ENCODE measurements at regions not wholly inside any gene's neighbourhood (a gene's known extent, or its start where the extent isn't known, plus 50 kb on each side); places are given as distances from the start of the nearest gene placed in this dataset.
A peak's percentile ranks its signal among the peaks of the same experiment; 100 is the strongest.

GRCh38 chr6:169052462-169052861 lies 201.2 kb downstream of the THBS2 start:
- Mint-ChIP-seq H3K27me3 (peaks cover 28% of the 10 kb centered on the region), H3K36me3 (ENCODE audit: low read depth) (no peaks in the 10 kb centered on the region), H3K27ac (no peak overlapping the region), H3K4me1 (no peaks in the 10 kb centered on the region), H3K4me3 (no peak overlapping the region)
- no peaks in the 10 kb centered on the region for H3K9me3 ChIP-seq (ENCODE audit: control insufficient read depth, low read length, poor library complexity, severe bottlenecking)
- ATAC-seq (no peak), DNase-seq (no peak)

- peaks cover 39% of the 10 kb centered on the region for H3K27me3 Mint-ChIP-seq
- ATAC-seq (no peak), DNase-seq (no peak)
- no peaks in the 10 kb centered on the region for H3K36me3 Mint-ChIP-seq (ENCODE audit: low read depth)
- H3K4me1 Mint-ChIP-seq: no peaks in the 10 kb centered on the region
- no peaks in the 10 kb centered on the region for H3K9me3 ChIP-seq (ENCODE audit: control insufficient read depth, low read length, poor library complexity, severe bottlenecking)
- H3K4me3 Mint-ChIP-seq: no peak overlapping the region
- no peak overlapping the region for H3K27ac Mint-ChIP-seq
Observed at GRCh38 chr6:169051371-169051770, 202.3 kb downstream of the THBS2 start.

GRCh38 chr6:169048865-169049205 lies 204.8 kb downstream of the THBS2 start:
- Mint-ChIP-seq H3K27ac (peak overlapping the region; percentile 56), H3K4me3 (no peak overlapping the region), H3K27me3 (peaks cover 34% of the 10 kb centered on the region), H3K36me3 (ENCODE audit: low read depth) (no peaks in the 10 kb centered on the region), H3K4me1 (no peaks in the 10 kb centered on the region)
- ATAC-seq (no peak), DNase-seq (no peak)
- H3K9me3 ChIP-seq (ENCODE audit: control insufficient read depth, low read length, poor library complexity, severe bottlenecking): no peaks in the 10 kb centered on the region

GRCh38 chr6:169048185-169048864 lies 205.3 kb downstream of the THBS2 start:
- DNase-seq (no peak), ATAC-seq (no peak)
- H3K27ac Mint-ChIP-seq: peak overlapping the region; percentile 56
- no peak overlapping the region for H3K4me3 Mint-ChIP-seq
- no peaks in the 10 kb centered on the region for H3K4me1 Mint-ChIP-seq
- peaks cover 30% of the 10 kb centered on the region for H3K27me3 Mint-ChIP-seq
- H3K36me3 Mint-ChIP-seq (ENCODE audit: low read depth): no peaks in the 10 kb centered on the region
- no peaks in the 10 kb centered on the region for H3K9me3 ChIP-seq (ENCODE audit: control insufficient read depth, low read length, poor library complexity, severe bottlenecking)

GRCh38 chr6:169047345-169047744 lies 206.3 kb downstream of the THBS2 start:
- Mint-ChIP-seq H3K36me3 (ENCODE audit: low read depth) (no peaks in the 10 kb centered on the region), H3K4me1 (no peaks in the 10 kb centered on the region), H3K4me3 (no peak overlapping the region), H3K27me3 (peaks cover 27% of the 10 kb centered on the region), H3K27ac (no peak overlapping the region)
- ATAC-seq: no peak
- DNase-seq: no peak
- H3K9me3 ChIP-seq (ENCODE audit: control insufficient read depth, low read length, poor library complexity, severe bottlenecking): no peaks in the 10 kb centered on the region

GRCh38 chr6:169046483-169047192 lies 207.0 kb downstream of the THBS2 start:
- H3K36me3 Mint-ChIP-seq (ENCODE audit: low read depth): no peaks in the 10 kb centered on the region
- ATAC-seq: no peak

GRCh38 chr6:169046021-169046420 lies 207.6 kb downstream of the THBS2 start:
- no peaks in the 10 kb centered on the region for H3K9me3 ChIP-seq (ENCODE audit: control insufficient read depth, low read length, poor library complexity, severe bottlenecking)
- Mint-ChIP-seq H3K27me3 (peaks cover 19% of the 10 kb centered on the region), H3K36me3 (ENCODE audit: low read depth) (no peaks in the 10 kb centered on the region), H3K4me1 (no peaks in the 10 kb centered on the region), H3K27ac (no peak overlapping the region), H3K4me3 (no peak overlapping the region)
- DNase-seq: no peak
- no peak for ATAC-seq

More at GRCh38 chr6:169046483-169047192, 207.0 kb downstream of the THBS2 start:
- no peak for DNase-seq
- Mint-ChIP-seq H3K4me3 (no peak overlapping the region), H3K4me1 (no peaks in the 10 kb centered on the region), H3K27ac (no peak overlapping the region), H3K27me3 (peaks cover 20% of the 10 kb centered on the region)
- no peaks in the 10 kb centered on the region for H3K9me3 ChIP-seq (ENCODE audit: control insufficient read depth, low read length, poor library complexity, severe bottlenecking)

- no peaks in the 10 kb centered on the region for H3K9me3 ChIP-seq (ENCODE audit: control insufficient read depth, low read length, poor library complexity, severe bottlenecking)
- no peak for DNase-seq
- H3K4me1 Mint-ChIP-seq: no peaks in the 10 kb centered on the region
- H3K27me3 Mint-ChIP-seq: peaks cover 17% of the 10 kb centered on the region
- no peaks in the 10 kb centered on the region for H3K36me3 Mint-ChIP-seq (ENCODE audit: low read depth)
- H3K27ac Mint-ChIP-seq: no peak overlapping the region
- ATAC-seq: no peak
- no peak overlapping the region for H3K4me3 Mint-ChIP-seq
Observed at GRCh38 chr6:169045486-169045885, 208.2 kb downstream of the THBS2 start.

GRCh38 chr6:169044381-169045230 lies 209.0 kb downstream of the THBS2 start:
- Mint-ChIP-seq H3K4me1 (no peaks in the 10 kb centered on the region), H3K27ac (no peak overlapping the region), H3K4me3 (no peak overlapping the region), H3K27me3 (peaks cover 17% of the 10 kb centered on the region), H3K36me3 (ENCODE audit: low read depth) (no peaks in the 10 kb centered on the region)
- no peaks in the 10 kb centered on the region for H3K9me3 ChIP-seq (ENCODE audit: control insufficient read depth, low read length, poor library complexity, severe bottlenecking)
- DNase-seq: no peak
- no peak for ATAC-seq

GRCh38 chr6:169042061-169042460 lies 211.6 kb downstream of the THBS2 start:
- DNase-seq (no peak), ATAC-seq (no peak)
- no peak overlapping the region for H3K4me3 Mint-ChIP-seq
- H3K36me3 Mint-ChIP-seq (ENCODE audit: low read depth): no peaks in the 10 kb centered on the region
- H3K27me3 Mint-ChIP-seq: peaks cover 12% of the 10 kb centered on the region
- no peak overlapping the region for H3K27ac Mint-ChIP-seq
- H3K9me3 ChIP-seq (ENCODE audit: control insufficient read depth, low read length, poor library complexity, severe bottlenecking): no peaks in the 10 kb centered on the region
- no peaks in the 10 kb centered on the region for H3K4me1 Mint-ChIP-seq

GRCh38 chr6:169041078-169041477 lies 212.6 kb downstream of the THBS2 start:
- no peak for DNase-seq
- Mint-ChIP-seq H3K27ac (no peak overlapping the region), H3K36me3 (ENCODE audit: low read depth) (no peaks in the 10 kb centered on the region), H3K27me3 (peaks cover 5% of the 10 kb centered on the region), H3K4me3 (no peak overlapping the region), H3K4me1 (no peaks in the 10 kb centered on the region)
- ATAC-seq: no peak
- no peaks in the 10 kb centered on the region for H3K9me3 ChIP-seq (ENCODE audit: control insufficient read depth, low read length, poor library complexity, severe bottlenecking)

GRCh38 chr6:169038691-169039090 lies 215.0 kb downstream of the THBS2 start:
- H3K27me3 Mint-ChIP-seq: peaks cover 6% of the 10 kb centered on the region
- no peaks in the 10 kb centered on the region for H3K36me3 Mint-ChIP-seq (ENCODE audit: low read depth)
- ATAC-seq: no peak
- no peak overlapping the region for H3K27ac Mint-ChIP-seq
- DNase-seq: no peak
- H3K4me1 Mint-ChIP-seq: no peaks in the 10 kb centered on the region
- H3K4me3 Mint-ChIP-seq: no peak overlapping the region
- no peaks in the 10 kb centered on the region for H3K9me3 ChIP-seq (ENCODE audit: control insufficient read depth, low read length, poor library complexity, severe bottlenecking)

- ATAC-seq: no peak
- no peaks in the 10 kb centered on the region for H3K4me1 Mint-ChIP-seq
- DNase-seq: no peak
- no peaks in the 10 kb centered on the region for H3K36me3 Mint-ChIP-seq (ENCODE audit: low read depth)
- H3K27ac Mint-ChIP-seq: no peak overlapping the region
- H3K9me3 ChIP-seq (ENCODE audit: control insufficient read depth, low read length, poor library complexity, severe bottlenecking): no peaks in the 10 kb centered on the region
- no peak overlapping the region for H3K4me3 Mint-ChIP-seq
- H3K27me3 Mint-ChIP-seq: peaks cover 14% of the 10 kb centered on the region
Observed at GRCh38 chr6:169035385-169036240, 218.0 kb downstream of the THBS2 start.

All from T-helper 17 cell (primary cell).